Tibial nerve (tissue), 4 donors: ENCODE measurements at regions not wholly inside any gene's neighbourhood (a gene's known extent, or its start where the extent isn't known, plus 50 kb on each side); places are given as distances from the start of the nearest gene placed in this dataset.
A peak's percentile ranks its signal among the peaks of the same experiment; 100 is the strongest.

Source experiments
- DNase-seq, 2 donors: peaks; one replicate each; pipeline ENCODE4 v3.0.0-alpha.2; 2019; ENCODE audit warnings: low spot score in 2 of 2
- H3K27ac ChIP-seq, 4 donors: fragments of 200-600 bp; sonication (generic) in 3 of 4; one replicate each; pipeline ENCODE4 v1.5.1; 2017 to 2019; ENCODE audit warnings: mild to moderate bottlenecking in 1 of 4
- H3K27me3 ChIP-seq, 2 donors: fragments of 200-600 bp; sonication (generic) in 1 of 2; one replicate each; pipeline versions ENCODE4 v1.5.1 to v1.6.0; 2017 to 2019
- H3K36me3 ChIP-seq, 3 donors: fragments of 200-600 bp; sonication (generic); one replicate each; pipeline ENCODE4 v1.5.1; 2018 to 2019
- H3K4me1 ChIP-seq, 4 donors: fragments of 200-600 bp; sonication (generic) in 3 of 4; one replicate each; pipeline ENCODE4 v1.5.1; 2017 to 2019
- H3K4me3 ChIP-seq, 4 donors: fragments of 200-600 bp; sonication (generic) in 3 of 4; one replicate each; pipeline ENCODE4 v1.5.1; 2017 to 2019; ENCODE audit warnings: mild to moderate bottlenecking in 1 of 4, moderate library complexity in 1 of 4
- H3K9me3 ChIP-seq, 4 donors: fragments of 200-600 bp; sonication (generic) in 3 of 4; one replicate each; pipeline ENCODE4 v1.5.1; 2017 to 2019
- EP300 ChIP-seq, 2 donors: sonication (generic); formaldehyde crosslinking; IDR thresholded peaks; one replicate each; pipeline ENCODE4 v1.6.1; 2017; ENCODE audit warnings: antibody characterized with exemption in 2 of 2, mild to moderate bottlenecking in 1 of 2
- POLR2A ChIP-seq, 2 donors: fragments of 450-650 bp; IDR thresholded peaks; one replicate each; pipeline ENCODE4 v1.6.1; 2017; ENCODE audit warnings: antibody characterized with exemption in 2 of 2, mild to moderate bottlenecking in 2 of 2, moderate library complexity in 2 of 2
- WGBS, 2 donors: methylation state at CpG; one replicate each; pipeline ENCODE4 v1.1.5; 2018; 5-methylcytosine and 5-hydroxymethylcytosine counted together
- TF ChIP-seq, protein P1 (sequence below), 5 experiments: fragments of 200-600 bp in 3 of 5; fragments of 450-650 bp in 2 of 5; sonication (generic) in 3 of 5; IDR thresholded peaks; one replicate each; pipeline ENCODE4 v1.5.1; 2016 to 2019; ENCODE audit warnings: antibody characterized with exemption in 5 of 5, mild to moderate bottlenecking in 3 of 5, moderate library complexity in 2 of 5

DNA sequence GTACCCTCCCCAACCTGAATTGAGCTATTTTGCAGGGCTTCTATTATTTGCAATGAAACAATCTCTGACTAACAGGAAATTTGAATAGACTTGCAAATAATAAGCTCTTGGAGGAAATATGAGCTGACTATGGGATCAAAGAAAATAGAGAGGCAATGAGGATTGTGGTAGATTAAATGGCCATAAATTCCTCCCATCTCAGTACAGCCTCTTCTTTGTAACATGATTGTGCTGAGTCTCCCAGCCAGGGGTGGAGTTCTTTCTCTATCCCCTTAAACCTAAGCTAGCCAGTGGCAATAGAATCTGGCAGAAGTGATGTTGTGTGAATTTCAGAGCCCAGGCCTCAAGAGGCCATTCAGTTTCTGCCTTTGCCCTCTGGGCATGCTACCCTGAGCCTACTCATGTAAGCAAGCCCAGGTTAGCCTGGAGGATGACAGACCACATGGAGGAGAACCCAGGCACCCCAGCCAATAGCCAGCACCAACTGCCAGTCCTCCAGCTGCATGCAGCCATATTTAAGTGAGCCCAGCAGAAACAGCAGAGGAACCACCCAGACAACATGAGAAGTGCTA is 86.8 kb upstream of the TP53I11 start:
- peaks cover 0 to 20% (median 0%) of the 10 kb centered on the region in 4 donors for H3K9me3 ChIP-seq
- no peaks in the 10 kb centered on the region for H3K27me3 ChIP-seq
- no peak overlapping the region for H3K4me3 ChIP-seq
- DNase-seq: no peak
- H3K36me3 ChIP-seq: no peaks in the 10 kb centered on the region
- no peaks in the 10 kb centered on the region for H3K4me1 ChIP-seq
- no peak overlapping the region for H3K27ac ChIP-seq
- no peak for TF ChIP-seq POLR2A (IDR thresholded peaks at IDR 0.05)
- TF ChIP-seq, protein P1, sequence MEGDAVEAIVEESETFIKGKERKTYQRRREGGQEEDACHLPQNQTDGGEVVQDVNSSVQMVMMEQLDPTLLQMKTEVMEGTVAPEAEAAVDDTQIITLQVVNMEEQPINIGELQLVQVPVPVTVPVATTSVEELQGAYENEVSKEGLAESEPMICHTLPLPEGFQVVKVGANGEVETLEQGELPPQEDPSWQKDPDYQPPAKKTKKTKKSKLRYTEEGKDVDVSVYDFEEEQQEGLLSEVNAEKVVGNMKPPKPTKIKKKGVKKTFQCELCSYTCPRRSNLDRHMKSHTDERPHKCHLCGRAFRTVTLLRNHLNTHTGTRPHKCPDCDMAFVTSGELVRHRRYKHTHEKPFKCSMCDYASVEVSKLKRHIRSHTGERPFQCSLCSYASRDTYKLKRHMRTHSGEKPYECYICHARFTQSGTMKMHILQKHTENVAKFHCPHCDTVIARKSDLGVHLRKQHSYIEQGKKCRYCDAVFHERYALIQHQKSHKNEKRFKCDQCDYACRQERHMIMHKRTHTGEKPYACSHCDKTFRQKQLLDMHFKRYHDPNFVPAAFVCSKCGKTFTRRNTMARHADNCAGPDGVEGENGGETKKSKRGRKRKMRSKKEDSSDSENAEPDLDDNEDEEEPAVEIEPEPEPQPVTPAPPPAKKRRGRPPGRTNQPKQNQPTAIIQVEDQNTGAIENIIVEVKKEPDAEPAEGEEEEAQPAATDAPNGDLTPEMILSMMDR (IDR thresholded peaks at IDR 0.05): no peak
- no peak for TF ChIP-seq EP300 (IDR thresholded peaks at IDR 0.05)

DNA sequence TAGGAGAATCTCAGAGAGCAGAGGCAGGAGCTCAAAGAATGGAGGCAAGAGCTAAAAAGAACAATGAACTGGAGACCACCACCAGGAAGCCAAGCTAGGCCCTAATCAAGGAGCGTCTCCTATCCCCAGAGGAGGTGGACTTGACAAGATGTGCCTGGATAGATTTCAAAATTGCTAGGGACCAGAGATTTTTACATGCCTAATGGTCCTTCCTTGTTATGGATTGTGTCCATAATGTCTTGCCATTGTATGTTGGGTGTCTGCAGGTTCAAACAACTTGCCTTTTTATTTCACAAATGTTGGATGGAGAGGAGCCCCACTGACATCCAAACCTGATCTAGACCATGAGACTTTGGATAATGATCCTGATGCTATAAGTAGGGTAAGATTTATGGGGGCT is 88.2 kb upstream of the TP53I11 start:
- no peak overlapping the region for H3K27ac ChIP-seq
- no peaks in the 10 kb centered on the region for H3K36me3 ChIP-seq
- TF ChIP-seq, protein P1 (IDR thresholded peaks at IDR 0.05): no peak
- TF ChIP-seq EP300 (IDR thresholded peaks at IDR 0.05) (no peak), POLR2A (IDR thresholded peaks at IDR 0.05) (no peak)
- WGBS, 2 donors: 79 to 85% methylated on average over 1 of the region's 1 CpG
- no peak overlapping the region for H3K4me3 ChIP-seq
- H3K27me3 ChIP-seq: no peaks in the 10 kb centered on the region
- no peak for DNase-seq
- peaks cover 0 to 16% (median 0%) of the 10 kb centered on the region in 4 donors for H3K9me3 ChIP-seq
- H3K4me1 ChIP-seq: no peaks in the 10 kb centered on the region

DNA sequence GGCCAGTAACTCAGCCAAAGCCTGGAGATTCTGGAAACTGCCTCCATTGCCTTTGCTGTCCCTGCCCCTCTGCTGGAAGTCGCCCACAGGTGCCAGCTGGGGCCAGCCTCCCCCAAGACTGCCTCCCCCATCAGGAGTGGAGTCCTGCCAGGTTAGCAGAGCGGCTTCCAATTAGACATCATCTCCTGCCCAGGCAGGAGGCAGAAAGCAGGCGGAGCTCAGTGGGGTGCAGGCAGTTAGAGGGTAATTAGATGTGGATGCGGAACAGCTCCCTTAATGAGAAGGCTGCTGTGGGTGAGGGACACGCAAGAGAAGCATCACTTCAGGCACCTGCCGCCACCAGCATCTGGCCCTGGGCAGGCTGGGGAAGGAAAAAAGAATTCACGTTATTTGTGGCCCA is 90.9 kb upstream of the TP53I11 start:
- Histone ChIP-seq H3K27ac (no peak overlapping the region), H3K36me3 (no peaks in the 10 kb centered on the region), H3K4me1 (peaks cover 0 to 20% (median 3%) of the 10 kb centered on the region in 4 donors), H3K27me3 (no peaks in the 10 kb centered on the region), H3K4me3 (no peak overlapping the region), H3K9me3 (peaks cover 0 to 15% (median 0%) of the 10 kb centered on the region in 4 donors)
- TF ChIP-seq, protein P1 (IDR thresholded peaks at IDR 0.05): no peak
- TF ChIP-seq POLR2A (IDR thresholded peaks at IDR 0.05) (no peak), EP300 (IDR thresholded peaks at IDR 0.05) (no peak)
- no peak for DNase-seq
- 49 to 59% methylated on average over 6 to 7 of the region's 7 CpGs for whole genome bisulfite sequencing, 2 donors

DNA sequence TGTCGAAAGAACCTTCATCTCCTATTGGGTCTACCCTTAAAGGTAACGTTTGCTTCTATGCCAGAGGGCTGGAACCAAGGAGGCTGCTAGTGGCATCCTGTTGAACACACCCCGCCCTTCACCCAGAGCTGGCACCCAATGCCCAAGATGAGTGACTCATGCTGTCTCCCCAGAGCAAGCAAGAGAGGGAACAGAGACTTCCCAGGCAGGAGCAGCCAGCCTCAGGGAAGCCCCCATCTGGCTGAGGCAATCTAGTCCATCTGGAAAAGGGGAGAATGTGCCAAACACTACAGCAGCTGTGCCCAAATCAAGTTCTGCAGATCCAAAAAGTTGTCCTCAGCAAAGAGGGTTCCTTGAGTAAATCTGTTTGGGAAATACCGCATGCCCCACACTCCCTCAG is 91.9 kb upstream of the TP53I11 start:
- Histone ChIP-seq H3K4me1 (peaks cover 0 to 22% (median 3%) of the 10 kb centered on the region in 4 donors), H3K27me3 (no peaks in the 10 kb centered on the region), H3K27ac (no peak overlapping the region), H3K9me3 (peaks cover 0 to 14% (median 0%) of the 10 kb centered on the region in 4 donors), H3K36me3 (no peaks in the 10 kb centered on the region), H3K4me3 (no peak overlapping the region)
- 52 to 68% methylated on average over 4 of the region's 4 CpGs for WGBS, 2 donors
- TF ChIP-seq, protein P1 (IDR thresholded peaks at IDR 0.05): no peak
- TF ChIP-seq POLR2A (IDR thresholded peaks at IDR 0.05) (no peak), EP300 (IDR thresholded peaks at IDR 0.05) (no peak)
- DNase-seq: peak in 1 of 2 donors; percentile 20

DNA sequence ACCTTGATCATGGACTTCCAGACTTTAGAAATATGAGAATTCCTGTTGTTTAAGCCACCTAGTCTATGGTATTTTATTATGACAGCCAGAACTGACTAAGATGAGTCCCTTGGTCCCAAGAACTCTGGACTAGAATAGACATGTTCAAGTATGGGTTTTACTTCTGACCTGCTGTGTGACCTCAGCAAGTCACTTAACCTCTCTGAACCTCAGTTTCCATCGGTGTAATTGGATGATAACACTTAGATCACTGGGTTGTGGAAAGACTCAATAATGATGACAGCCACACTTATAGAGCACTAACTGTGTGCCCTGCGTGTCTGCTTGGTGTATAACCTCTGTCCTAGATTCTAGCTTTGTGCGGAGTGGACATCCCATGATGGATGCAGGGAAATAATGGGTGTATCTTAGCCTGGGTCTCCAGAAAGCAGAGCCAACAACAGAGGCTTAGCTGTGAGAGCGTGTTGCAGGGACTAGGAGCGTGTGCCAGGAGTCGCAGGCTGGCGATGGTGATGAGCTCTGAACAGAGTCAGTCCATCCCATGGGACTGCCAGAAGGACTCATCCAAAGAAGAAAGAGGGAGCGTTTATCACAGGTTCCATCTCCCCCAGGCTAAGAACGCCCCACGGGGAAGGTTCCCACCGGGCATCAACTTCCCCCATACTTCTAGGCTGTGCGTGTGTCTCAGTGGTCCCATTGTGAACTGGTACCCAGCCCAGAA is 93.2 kb upstream of the TP53I11 start:
- Histone ChIP-seq H3K4me1 (peaks cover 0 to 31% (median 6%) of the 10 kb centered on the region in 4 donors), H3K27me3 (no peaks in the 10 kb centered on the region), H3K9me3 (peaks cover 0 to 6% (median 0%) of the 10 kb centered on the region in 4 donors), H3K4me3 (no peak overlapping the region), H3K27ac (no peak overlapping the region), H3K36me3 (no peaks in the 10 kb centered on the region)
- no peak for DNase-seq
- WGBS, 2 donors: 83 to 89% methylated on average over 12 of the region's 12 CpGs
- TF ChIP-seq, protein P1 (IDR thresholded peaks at IDR 0.05): no peak
- TF ChIP-seq POLR2A (IDR thresholded peaks at IDR 0.05): no peak
- no peak for TF ChIP-seq EP300 (IDR thresholded peaks at IDR 0.05)
